Epithelial cell of esophagus (primary cell): ENCODE measurements at regions not wholly inside any gene's neighbourhood (a gene's known extent, or its start where the extent isn't known, plus 50 kb on each side); places are given as distances from the start of the nearest gene placed in this dataset.

Source experiments
- DNase-seq: peaks from one replicate; pipeline ENCODE4 v3.0.0; 2010; ENCODE audit warnings: low read depth
- H3K4me3 ChIP-seq: 2 replicates; pipeline ENCODE4 v1.5.1; 2011; ENCODE audit warnings: mild to moderate bottlenecking, low read length, control low read depth
- TF ChIP-seq, protein P1 (sequence below): IDR thresholded peaks from 2 replicates; pipeline ENCODE4 v1.5.1; 2011; ENCODE audit warnings: low read depth, mild to moderate bottlenecking, low read length, control low read depth, inconsistent platforms; ENCODE audit not compliant: insufficient read depth; ENCODE audit errors: missing control alignments

DNA sequence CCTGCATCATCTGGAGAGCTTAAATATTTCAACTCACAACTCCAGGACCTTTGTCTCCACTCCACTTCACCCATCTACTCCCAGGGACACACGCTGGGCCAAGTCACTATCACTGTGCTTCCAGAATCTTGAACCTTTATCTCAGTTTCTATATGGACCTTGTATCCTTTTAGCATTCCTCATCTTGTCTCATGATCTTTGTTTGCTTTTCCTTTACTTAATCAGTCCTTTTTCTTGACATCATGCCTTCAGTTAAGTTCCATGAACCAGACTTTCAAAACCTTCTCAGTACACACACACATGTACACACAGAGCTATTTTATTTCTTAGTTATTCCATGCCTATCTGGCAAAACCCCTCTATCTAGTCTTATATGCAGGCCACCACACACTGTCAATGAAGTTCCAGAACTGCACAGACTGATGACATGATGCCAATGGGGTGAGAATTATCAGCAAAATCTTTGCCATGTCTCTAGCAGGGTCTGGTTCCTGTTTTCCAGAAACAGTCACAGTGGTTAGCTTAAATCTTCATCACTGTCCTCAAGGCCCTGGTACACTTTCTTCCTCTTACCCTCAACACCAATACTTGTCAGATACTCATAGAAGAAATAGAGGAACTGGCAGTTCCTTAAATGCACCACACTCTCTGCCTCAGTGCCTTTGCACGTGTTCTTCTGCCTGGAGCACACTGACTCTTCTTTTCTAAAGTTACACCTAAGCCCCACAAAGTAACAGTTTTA, 77.6 kb upstream of the STARD13 start:
- no peak for DNase-seq
- TF ChIP-seq, protein P1, sequence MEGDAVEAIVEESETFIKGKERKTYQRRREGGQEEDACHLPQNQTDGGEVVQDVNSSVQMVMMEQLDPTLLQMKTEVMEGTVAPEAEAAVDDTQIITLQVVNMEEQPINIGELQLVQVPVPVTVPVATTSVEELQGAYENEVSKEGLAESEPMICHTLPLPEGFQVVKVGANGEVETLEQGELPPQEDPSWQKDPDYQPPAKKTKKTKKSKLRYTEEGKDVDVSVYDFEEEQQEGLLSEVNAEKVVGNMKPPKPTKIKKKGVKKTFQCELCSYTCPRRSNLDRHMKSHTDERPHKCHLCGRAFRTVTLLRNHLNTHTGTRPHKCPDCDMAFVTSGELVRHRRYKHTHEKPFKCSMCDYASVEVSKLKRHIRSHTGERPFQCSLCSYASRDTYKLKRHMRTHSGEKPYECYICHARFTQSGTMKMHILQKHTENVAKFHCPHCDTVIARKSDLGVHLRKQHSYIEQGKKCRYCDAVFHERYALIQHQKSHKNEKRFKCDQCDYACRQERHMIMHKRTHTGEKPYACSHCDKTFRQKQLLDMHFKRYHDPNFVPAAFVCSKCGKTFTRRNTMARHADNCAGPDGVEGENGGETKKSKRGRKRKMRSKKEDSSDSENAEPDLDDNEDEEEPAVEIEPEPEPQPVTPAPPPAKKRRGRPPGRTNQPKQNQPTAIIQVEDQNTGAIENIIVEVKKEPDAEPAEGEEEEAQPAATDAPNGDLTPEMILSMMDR: no peak
- H3K4me3 ChIP-seq: no peak overlapping the region

DNA sequence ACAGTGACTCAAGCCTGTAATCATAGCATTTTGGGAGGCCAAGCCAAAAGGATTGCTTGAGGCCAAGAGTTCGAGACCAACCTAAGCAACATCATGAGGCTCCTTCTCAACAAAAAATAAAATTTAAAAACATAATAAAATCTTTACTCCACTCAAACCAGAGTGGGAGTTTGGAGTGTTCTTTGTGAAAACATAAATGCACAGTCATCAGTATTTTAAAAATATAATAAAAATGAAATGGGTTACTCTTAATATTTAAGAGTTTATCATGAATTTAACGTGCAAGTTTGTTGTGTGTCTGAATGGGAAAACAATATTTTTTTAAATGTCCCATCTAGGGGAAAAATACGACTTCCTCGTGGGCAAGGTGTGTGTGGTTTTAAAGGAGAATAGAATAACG, 78.6 kb upstream of the STARD13 start:
- H3K4me3 ChIP-seq: no peak overlapping the region
- no peak for DNase-seq
- TF ChIP-seq, protein P1: no peak

DNA sequence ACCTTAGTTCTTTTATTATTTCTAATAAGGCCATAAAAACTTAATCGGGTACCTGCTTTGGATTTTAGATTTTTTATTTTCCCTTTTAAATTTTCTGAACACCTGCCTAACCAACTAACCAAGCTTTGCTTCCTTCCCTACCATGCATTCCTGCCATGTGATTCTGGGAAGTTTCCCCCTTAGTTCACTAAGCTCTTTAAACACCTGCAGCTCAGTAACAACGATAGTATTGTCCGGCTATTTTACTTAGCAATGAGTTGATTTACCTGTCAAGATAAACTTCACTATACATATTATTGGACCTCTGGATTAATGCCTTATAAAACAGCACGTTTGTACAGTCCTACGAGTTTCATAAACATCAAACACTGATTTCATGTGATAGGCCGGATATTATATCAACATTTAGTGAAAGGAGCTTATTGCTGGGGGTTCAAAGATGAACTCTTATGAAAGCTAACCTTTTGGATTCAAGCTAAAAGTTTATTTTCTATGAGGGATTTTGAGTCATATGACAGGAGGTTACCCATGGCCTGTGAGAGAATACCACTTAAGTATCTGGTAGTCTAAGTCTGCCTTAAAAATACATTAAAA, 81.0 kb upstream of the STARD13 start:
- H3K4me3 ChIP-seq: no peak overlapping the region
- TF ChIP-seq, protein P1: no peak
- DNase-seq: no peak

DNA sequence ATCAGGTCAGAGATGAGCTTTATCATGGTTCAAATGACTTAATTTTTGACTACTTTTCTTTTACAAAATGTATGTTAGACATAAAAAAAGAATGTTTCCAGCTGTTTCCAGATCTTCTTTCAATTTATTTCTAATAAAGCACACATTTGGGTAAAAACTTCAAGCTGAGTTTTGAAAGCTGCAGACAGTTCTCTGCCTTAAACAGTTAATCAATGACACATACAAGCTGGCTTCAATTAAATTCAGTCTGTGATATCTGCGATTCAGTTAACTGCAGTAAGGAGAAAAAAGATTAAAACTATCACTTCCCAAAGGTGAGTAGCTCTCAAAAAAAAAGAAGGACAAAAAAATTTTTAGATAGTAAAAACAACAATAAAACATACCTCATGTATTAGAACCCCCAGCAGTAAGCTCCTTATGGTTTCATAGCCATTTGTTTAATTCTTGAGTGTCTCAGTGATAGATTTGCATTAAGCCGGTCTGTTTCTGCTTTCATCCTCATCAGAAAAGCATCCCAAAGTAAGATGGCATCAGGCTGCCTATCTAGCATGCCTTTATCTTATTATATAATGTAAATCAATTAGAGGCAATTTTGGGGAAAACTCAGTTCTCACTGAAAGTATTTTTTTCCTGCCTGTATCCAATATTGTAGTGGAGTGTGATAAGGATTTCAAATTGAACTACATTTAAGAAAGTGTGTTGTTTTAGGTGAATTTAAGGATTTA, 81.8 kb upstream of the STARD13 start:
- TF ChIP-seq, protein P1: no peak
- DNase-seq: no peak
- no peak overlapping the region for H3K4me3 ChIP-seq

DNA sequence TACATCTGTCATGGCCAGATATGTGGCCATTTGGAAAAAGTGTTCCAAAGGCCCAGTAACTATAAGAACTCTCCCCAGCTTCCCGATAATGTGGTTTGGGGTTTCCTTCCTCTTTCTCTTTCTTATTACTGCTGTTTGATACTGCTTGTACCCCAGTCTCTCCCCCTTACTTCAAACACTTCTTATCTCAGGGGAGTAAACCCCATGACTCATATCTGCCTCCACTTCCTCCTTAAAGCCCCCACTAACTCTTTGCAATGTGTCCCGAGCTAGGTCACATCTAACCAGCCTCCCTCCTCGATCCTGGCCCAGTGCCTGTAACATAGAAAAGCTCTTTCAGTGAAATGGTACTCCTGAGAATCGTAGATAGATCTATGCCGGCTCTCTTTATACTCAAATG, 82.4 kb upstream of the STARD13 start:
- no peak for DNase-seq
- no peak overlapping the region for H3K4me3 ChIP-seq
- TF ChIP-seq, protein P1: no peak

DNA sequence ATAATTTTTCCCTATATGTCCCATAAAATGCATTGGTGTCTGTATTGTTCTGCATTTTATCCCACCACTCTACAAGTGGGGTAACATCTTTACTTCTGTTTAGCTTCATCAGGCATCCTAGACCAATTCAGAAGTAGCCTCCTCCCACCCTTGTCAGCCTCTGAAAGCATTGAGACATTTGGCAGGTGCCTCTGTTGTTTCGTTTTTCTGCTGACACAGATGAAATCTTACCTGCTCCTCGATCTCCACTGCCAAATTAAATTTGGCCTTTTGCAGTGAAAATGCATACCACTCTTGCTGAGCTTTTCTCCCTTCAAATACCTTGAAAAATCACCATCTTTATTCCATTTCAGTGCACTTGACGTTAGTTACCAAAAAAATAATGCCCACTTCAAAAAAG, 83.5 kb upstream of the STARD13 start:
- TF ChIP-seq, protein P1: no peak
- no peak for DNase-seq
- H3K4me3 ChIP-seq: no peak overlapping the region
